Limb (tissue), 2 donors: ENCODE measurements at regions not wholly inside any gene's neighbourhood (a gene's known extent, or its start where the extent isn't known, plus 50 kb on each side); places are given as distances from the start of the nearest gene placed in this dataset.
A peak's percentile ranks its signal among the peaks of the same experiment; 100 is the strongest.

Source experiments
- DNase-seq, 2 donors: peaks; one replicate each; pipeline ENCODE4 v3.0.0-alpha.2; 2016; ENCODE audit errors: extremely low spot score in 2 of 2

- no peak for DNase-seq
These were observed 172.0 kb upstream of the USP24 start for GRCh38 chr1:55387145-55387544.

GRCh38 chr1:55386456-55386855, 171.3 kb upstream of the USP24 start:
- no peak for DNase-seq

- DNase-seq: no peak
These were observed 170.3 kb upstream of the USP24 start for GRCh38 chr1:55385402-55386018.

- DNase-seq: no peak
These were observed 169.5 kb upstream of the USP24 start for GRCh38 chr1:55384637-55385036.

GRCh38 chr1:55382806-55383305, 167.7 kb upstream of the USP24 start:
- DNase-seq: peak in 1 of 2 donors; percentile 67

- no peak for DNase-seq
These were observed 166.8 kb upstream of the USP24 start for GRCh38 chr1:55381983-55382382.

- DNase-seq: no peak
These were observed 166.3 kb upstream of the USP24 start for GRCh38 chr1:55381491-55381890.

GRCh38 chr1:55380355-55380970, 165.3 kb upstream of the USP24 start:
- DNase-seq: no peak

- peak in 1 of 2 donors; percentile 68 for DNase-seq
These were observed 163.4 kb upstream of the USP24 start for GRCh38 chr1:55378582-55378981.

GRCh38 chr1:55376897-55377296, 161.7 kb upstream of the USP24 start:
- no peak for DNase-seq

- peak in 1 of 2 donors; percentile 48 for DNase-seq
These were observed 160.6 kb upstream of the USP24 start for GRCh38 chr1:55375617-55376258.

- DNase-seq: no peak
These were observed 159.8 kb upstream of the USP24 start for GRCh38 chr1:55374801-55375616.

GRCh38 chr1:55374216-55374615, 159.1 kb upstream of the USP24 start:
- DNase-seq: no peak

- no peak for DNase-seq
These were observed 154.3 kb upstream of the USP24 start for GRCh38 chr1:55369474-55369873.

- DNase-seq: no peak
These were observed 153.5 kb upstream of the USP24 start for GRCh38 chr1:55368698-55369097.

GRCh38 chr1:55367273-55367672, 152.1 kb upstream of the USP24 start:
- DNase-seq: no peak

GRCh38 chr1:55364216-55364615, 149.1 kb upstream of the USP24 start:
- no peak for DNase-seq

GRCh38 chr1:55363268-55363667, 148.1 kb upstream of the USP24 start:
- DNase-seq: peak in 1 of 2 donors; percentile 50

GRCh38 chr1:55362558-55362957, 147.4 kb upstream of the USP24 start:
- no peak for DNase-seq

GRCh38 chr1:55359611-55360010, 144.4 kb upstream of the USP24 start:
- DNase-seq: no peak

GRCh38 chr1:55358581-55358980, 143.4 kb upstream of the USP24 start:
- DNase-seq: no peak

GRCh38 chr1:55355549-55355948, 140.4 kb upstream of the USP24 start:
- no peak for DNase-seq
